ENCODE measurements at regions not wholly inside any gene's neighbourhood (a gene's known extent, or its start where the extent isn't known, plus 50 kb on each side); places are given as distances from the start of the nearest gene placed in this dataset.

GRCh38 chr11:93032580-93032979, 63.1 kb downstream of the MTNR1B start:
- Mint-ChIP-seq H3K36me3 (ENCODE audit: low read depth) (no peaks in the 10 kb centered on the region), H3K9me3 (no peaks in the 10 kb centered on the region), H3K4me3 (no peak overlapping the region), H3K27ac (no peak overlapping the region), H3K27me3 (ENCODE audit: low read depth, poor library complexity) (peaks cover 3% of the 10 kb centered on the region), H3K4me1 (no peaks in the 10 kb centered on the region)
- TF ChIP-seq, protein P1, sequence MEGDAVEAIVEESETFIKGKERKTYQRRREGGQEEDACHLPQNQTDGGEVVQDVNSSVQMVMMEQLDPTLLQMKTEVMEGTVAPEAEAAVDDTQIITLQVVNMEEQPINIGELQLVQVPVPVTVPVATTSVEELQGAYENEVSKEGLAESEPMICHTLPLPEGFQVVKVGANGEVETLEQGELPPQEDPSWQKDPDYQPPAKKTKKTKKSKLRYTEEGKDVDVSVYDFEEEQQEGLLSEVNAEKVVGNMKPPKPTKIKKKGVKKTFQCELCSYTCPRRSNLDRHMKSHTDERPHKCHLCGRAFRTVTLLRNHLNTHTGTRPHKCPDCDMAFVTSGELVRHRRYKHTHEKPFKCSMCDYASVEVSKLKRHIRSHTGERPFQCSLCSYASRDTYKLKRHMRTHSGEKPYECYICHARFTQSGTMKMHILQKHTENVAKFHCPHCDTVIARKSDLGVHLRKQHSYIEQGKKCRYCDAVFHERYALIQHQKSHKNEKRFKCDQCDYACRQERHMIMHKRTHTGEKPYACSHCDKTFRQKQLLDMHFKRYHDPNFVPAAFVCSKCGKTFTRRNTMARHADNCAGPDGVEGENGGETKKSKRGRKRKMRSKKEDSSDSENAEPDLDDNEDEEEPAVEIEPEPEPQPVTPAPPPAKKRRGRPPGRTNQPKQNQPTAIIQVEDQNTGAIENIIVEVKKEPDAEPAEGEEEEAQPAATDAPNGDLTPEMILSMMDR (IDR thresholded peaks at IDR 0.05) = no peak
- no peak for DNase-seq

DNA sequence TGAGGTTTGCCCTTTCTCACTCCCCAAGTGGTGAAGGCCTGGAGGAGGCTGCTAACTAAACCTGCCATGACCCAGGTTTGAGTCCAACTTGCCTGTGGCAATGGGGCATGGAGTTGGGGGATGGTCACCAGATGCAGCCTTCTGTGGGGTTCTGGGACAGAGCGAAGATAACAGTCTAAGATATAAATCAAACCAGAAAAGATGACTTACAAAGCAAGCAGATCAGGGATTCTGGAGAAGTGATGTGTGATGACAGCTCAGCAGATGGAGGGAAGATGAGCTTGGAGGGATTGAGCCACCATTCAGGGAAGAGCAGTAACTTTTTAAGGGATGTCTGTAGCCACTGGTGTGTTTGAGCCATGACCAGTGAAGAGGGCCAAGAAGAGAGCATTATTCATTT, 63.6 kb downstream of the MTNR1B start:
- Mint-ChIP-seq H3K9me3 (no peaks in the 10 kb centered on the region), H3K4me1 (no peaks in the 10 kb centered on the region), H3K27me3 (ENCODE audit: low read depth, poor library complexity) (peaks cover 3% of the 10 kb centered on the region), H3K4me3 (no peak overlapping the region), H3K36me3 (ENCODE audit: low read depth) (no peaks in the 10 kb centered on the region), H3K27ac (no peak overlapping the region)
- no peak for DNase-seq
- TF ChIP-seq, protein P1 (IDR thresholded peaks at IDR 0.05) = no peak

DNA sequence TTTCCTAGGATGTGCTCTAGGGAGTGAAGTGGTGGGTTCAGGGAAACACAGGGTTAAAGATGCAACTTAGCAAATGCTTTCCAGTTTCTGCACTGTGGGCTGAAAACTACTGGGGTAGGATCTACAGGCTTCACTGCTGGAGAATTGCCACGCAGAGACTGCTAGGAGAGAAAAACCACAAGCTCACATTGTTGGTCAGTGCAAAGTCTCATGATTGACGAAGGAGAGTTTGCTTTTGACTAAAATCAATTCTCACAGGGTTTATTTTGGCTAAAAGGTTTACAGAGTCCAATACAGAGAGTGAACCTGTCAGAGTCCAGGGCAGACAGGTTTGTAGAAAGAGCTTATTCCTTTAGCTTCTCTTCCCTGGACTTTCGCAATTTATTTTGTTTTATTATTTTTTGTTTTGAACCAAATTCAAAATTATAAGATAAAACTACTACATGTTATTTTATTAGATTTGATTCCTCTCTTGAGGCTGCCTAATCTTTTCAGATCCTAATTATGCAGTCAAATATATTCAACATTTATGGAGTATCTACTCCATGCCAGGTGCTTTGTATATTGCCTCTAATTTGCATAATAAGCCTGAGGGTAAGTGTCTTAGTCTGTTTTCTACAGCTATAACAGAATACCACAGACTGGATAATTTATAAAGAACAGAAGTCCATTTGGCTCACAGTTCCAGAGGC, 64.7 kb downstream of the MTNR1B start:
- Mint-ChIP-seq H3K9me3 (no peaks in the 10 kb centered on the region), H3K4me3 (no peak overlapping the region), H3K27me3 (ENCODE audit: low read depth, poor library complexity) (peaks cover 3% of the 10 kb centered on the region), H3K36me3 (ENCODE audit: low read depth) (no peaks in the 10 kb centered on the region), H3K4me1 (no peaks in the 10 kb centered on the region), H3K27ac (no peak overlapping the region)
- DNase-seq = no peak
- TF ChIP-seq, protein P1 (IDR thresholded peaks at IDR 0.05) = no peak

GRCh38 chr11:93034723-93035039, 65.2 kb downstream of the MTNR1B start:
- H3K4me3 Mint-ChIP-seq = no peak overlapping the region
- H3K27ac Mint-ChIP-seq = no peak overlapping the region
- no peaks in the 10 kb centered on the region for H3K36me3 Mint-ChIP-seq (ENCODE audit: low read depth)
- peaks cover 3% of the 10 kb centered on the region for H3K27me3 Mint-ChIP-seq (ENCODE audit: low read depth, poor library complexity)
- DNase-seq = no peak
- TF ChIP-seq, protein P1 (IDR thresholded peaks at IDR 0.05) = no peak
- H3K9me3 Mint-ChIP-seq = no peaks in the 10 kb centered on the region
- no peaks in the 10 kb centered on the region for H3K4me1 Mint-ChIP-seq

GRCh38 chr11:93038521-93038920, 69.1 kb downstream of the MTNR1B start:
- no peaks in the 10 kb centered on the region for H3K36me3 Mint-ChIP-seq (ENCODE audit: low read depth)
- H3K27ac Mint-ChIP-seq = no peak overlapping the region
- H3K4me3 Mint-ChIP-seq = no peak overlapping the region
- no peaks in the 10 kb centered on the region for H3K4me1 Mint-ChIP-seq
- H3K9me3 Mint-ChIP-seq = peaks cover 19% of the 10 kb centered on the region
- TF ChIP-seq, protein P1 (IDR thresholded peaks at IDR 0.05) = no peak
- no peaks in the 10 kb centered on the region for H3K27me3 Mint-ChIP-seq (ENCODE audit: low read depth, poor library complexity)
- no peak for DNase-seq

- no peak for DNase-seq
- Mint-ChIP-seq H3K27me3 (ENCODE audit: low read depth, poor library complexity) (peaks cover 2% of the 10 kb centered on the region), H3K4me3 (no peak overlapping the region), H3K9me3 (peaks cover 29% of the 10 kb centered on the region), H3K27ac (no peak overlapping the region), H3K36me3 (ENCODE audit: low read depth) (no peaks in the 10 kb centered on the region), H3K4me1 (no peaks in the 10 kb centered on the region)
- TF ChIP-seq, protein P1 (IDR thresholded peaks at IDR 0.05) = no peak
These were observed 70.2 kb downstream of the MTNR1B start for GRCh38 chr11:93039531-93040240.
